HTR-8/SVneo (cell line): ENCODE measurements at regions not wholly inside any gene's neighbourhood (a gene's known extent, or its start where the extent isn't known, plus 50 kb on each side); places are given as distances from the start of the nearest gene placed in this dataset.
"Not testable (repeated sequence)": the region's sequence is repeated elsewhere in the genome, so short reads cannot be mapped to it uniquely, and the experiment has no call there.

Experiments
- DNase-seq: peaks from one replicate; pipeline ENCODE4 v3.0.0; 2011; ENCODE audit warnings: low spot score, mixed read lengths; ENCODE audit not compliant: insufficient read length
- FAIRE-seq: peaks from 2 replicates; lab custom pipeline; 2011; peaks lifted over from hg19 to GRCh38; lab: Jason Lieb, UNC

- DNase-seq = no peak
These were observed 116.9 kb upstream of the FHL2 start for GRCh38 chr2:105515581-105516415.

GRCh38 chr2:105514576-105514975 is 115.7 kb upstream of the FHL2 start:
- FAIRE-seq = no peak
- no peak for DNase-seq

More at GRCh38 chr2:105515581-105516415, 116.9 kb upstream of the FHL2 start:
- no peak for FAIRE-seq

- no peak for FAIRE-seq
- DNase-seq = no peak
These were observed 112.1 kb upstream of the FHL2 start for GRCh38 chr2:105510761-105511528.

GRCh38 chr2:105509269-105510086 is 110.6 kb upstream of the FHL2 start:
- no peak for DNase-seq
- FAIRE-seq = no peak

DNA sequence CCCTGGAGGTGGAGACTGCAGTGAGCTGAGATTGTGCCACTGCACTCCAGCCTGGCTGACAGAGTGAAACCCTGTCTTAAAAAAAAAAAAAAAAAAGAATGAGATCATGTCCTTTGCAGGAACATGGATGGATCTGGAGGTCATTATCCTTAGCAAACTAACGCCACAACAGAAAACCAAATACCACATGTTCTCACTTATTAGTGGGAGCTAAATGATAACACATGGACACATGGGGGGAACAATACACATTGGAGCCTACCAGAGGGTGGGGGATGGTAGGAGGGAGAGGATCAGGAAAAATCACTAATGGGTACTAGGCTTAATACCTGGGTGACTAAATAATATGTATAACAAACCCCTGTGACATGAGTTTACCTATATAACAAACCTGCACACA is 108.0 kb upstream of the FHL2 start:
- not testable (repeated sequence) for DNase-seq, FAIRE-seq

DNA sequence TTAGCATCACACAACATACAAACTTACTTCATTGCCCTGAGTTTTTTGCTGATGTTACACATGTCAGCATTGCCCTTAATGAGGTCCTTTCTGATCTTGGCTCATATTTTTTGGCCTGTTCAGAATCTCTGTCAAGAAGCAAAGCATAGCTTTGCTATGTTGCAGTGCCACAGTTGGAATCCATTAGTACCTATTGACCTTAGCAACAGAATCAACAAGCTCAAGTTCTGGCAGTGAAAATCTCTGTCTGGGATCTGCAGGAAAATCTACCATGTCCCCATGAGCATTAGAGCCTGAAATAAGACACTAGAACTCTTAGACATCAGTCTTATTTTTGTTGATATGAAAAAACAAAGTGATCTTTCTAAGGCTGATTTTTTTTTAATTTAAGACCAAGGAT is 105.6 kb upstream of the FHL2 start:
- FAIRE-seq (no peak), DNase-seq (no peak)

DNA sequence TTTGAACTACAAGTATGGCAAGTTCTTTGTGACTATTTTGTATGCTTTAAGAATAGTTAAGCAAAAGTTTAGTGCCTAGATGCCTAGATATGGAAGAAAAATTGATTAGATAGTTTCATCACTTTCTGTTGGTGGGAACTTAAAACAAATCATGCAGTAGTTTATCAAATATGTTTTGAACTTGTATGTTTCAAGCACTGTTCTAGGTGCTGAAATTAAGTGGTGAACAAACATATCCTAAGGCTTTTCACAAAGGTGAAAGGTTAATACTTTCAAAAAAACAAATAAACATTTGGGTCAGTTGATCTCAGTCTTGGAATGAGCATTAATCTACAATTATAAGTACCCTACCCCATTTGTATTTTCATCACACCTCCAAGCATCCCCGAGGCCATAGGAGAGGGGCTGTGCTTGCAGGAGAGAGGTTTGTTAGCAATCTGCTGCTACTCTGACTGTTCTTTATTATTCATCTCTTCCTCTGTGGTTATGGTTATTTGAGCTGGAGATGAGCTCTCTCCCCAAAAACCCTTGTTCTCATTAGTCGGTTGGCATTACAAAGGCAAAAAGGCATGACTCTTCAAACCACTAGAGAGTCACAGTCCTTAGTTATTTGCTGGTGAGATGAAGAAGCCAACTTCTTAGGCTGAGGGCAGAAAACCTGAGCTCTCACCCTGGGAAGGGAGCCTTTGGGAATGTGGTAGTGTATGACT is 103.9 kb upstream of the FHL2 start:
- FAIRE-seq (no peak), DNase-seq (no peak)

GRCh38 chr2:105498281-105498846 is 99.5 kb upstream of the FHL2 start:
- FAIRE-seq = no peak

GRCh38 chr2:105497094-105497493 is 98.2 kb upstream of the FHL2 start:
- FAIRE-seq = no peak
- no peak for DNase-seq

More at GRCh38 chr2:105498281-105498846, 99.5 kb upstream of the FHL2 start:
- DNase-seq = no peak

- FAIRE-seq (no peak), DNase-seq (no peak)
These were observed 97.4 kb upstream of the FHL2 start for GRCh38 chr2:105496271-105496670.

GRCh38 chr2:105494683-105495425 is 96.0 kb upstream of the FHL2 start:
- DNase-seq (no peak), FAIRE-seq (no peak)

DNA sequence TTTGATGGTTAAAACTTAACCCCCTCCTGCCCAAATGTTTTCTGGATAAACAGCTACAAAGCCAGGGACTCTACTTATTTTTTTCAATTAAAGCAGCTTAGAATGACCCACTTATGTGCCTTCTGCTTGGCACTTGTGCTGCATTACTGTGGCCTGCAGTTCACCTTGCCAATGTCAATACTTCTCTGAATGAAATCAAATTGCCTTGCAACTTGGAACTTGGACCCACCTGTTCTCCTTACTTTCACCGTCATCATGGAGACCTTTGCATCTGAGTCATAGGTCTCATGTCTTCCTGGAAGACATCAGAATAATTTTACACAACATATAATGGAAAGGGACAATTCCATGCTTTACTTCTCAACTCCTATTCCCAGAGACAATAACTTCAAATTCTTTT is 92.1 kb upstream of the FHL2 start:
- DNase-seq (no peak), FAIRE-seq (no peak)

- DNase-seq (no peak), FAIRE-seq (no peak)
These were observed 91.4 kb upstream of the FHL2 start for GRCh38 chr2:105490204-105490603.

DNA sequence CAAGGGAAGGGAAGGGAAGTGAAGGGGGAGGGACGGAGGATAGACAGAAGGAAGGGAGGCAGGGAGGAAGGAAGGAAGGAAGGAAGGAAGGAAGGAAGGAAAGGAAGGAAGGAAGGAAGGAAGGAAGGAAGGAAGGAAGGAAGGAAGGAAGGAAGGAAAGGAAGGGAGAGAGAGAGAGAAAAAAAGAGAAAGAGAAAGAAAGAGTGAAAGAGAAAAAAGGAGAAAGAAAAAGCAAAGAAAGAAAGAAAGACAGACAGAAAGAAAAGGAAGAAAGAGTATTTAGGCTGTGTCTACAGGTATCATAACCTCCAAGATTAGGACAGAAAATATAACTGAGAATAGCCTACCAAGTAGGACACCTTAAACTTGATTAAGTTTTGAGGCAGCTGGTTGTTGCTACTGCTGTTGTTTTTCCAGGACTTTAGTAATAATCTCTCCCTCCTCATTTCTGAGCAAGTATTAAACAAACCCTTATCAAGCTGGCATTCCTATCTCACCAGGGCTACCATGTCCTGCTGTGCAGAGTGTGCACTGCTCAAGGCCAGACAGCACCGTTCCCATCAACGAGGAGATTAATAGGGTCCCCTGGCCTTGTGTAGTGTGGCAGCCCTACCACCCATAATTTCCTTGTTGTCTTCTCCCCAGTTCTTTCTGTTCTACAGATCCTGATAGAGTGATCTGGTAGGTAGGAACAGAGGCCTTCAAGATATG is 90.5 kb upstream of the FHL2 start:
- FAIRE-seq (no peak), DNase-seq (no peak)

- DNase-seq (no peak), FAIRE-seq (no peak)
These were observed 89.4 kb upstream of the FHL2 start for GRCh38 chr2:105488285-105488684.

DNA sequence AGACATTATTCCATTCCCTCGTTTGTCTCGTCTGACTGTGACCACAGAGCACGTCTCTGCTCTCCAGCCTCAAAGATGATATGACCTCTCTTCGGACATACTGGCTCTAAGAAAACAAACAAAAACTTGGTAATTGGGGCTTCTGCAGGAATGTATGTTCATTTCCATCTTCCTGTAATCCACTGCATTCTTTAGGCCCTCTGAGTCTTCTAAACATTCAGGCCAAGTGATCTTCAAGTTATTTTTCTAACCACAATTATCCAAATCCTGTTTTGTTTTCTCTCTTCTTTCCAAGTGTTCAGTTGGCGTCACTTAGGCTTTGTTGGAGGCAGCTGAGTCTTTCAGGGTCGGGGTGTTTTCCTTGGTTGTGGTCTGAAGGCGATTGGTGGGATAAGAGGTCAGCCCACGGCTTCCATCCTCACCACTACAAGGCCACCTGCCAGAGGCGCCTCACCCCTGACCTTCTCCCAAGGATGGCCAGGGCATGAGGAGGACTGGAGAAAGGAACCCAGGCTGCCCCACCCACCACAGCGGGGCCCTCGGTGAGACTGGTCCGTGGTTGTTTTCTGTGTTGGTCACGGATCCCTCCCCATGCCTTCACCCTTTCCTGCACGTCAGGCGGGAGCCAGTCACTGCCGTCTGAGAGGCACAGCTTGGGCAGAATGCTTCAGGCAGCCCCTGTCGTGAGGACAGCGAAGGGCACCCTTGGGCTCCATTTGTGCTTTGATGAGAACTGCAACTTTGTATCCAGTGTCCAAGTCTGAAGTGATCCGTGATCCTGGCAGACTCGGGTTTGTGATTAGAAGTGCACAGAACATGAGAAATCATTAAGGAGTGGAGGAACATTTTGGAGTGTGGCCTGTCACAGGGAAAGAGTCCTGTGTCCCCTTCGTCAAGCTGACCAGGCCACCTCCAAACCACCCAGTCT is 88.6 kb upstream of the FHL2 start:
- DNase-seq = peak; percentile 50
- FAIRE-seq = no peak

- FAIRE-seq (no peak), DNase-seq (no peak)
These were observed 87.9 kb upstream of the FHL2 start for GRCh38 chr2:105486762-105487141.
